ENCODE measurements at regions not wholly inside any gene's neighbourhood (a gene's known extent, or its start where the extent isn't known, plus 50 kb on each side); places are given as distances from the start of the nearest gene placed in this dataset.

DNA sequence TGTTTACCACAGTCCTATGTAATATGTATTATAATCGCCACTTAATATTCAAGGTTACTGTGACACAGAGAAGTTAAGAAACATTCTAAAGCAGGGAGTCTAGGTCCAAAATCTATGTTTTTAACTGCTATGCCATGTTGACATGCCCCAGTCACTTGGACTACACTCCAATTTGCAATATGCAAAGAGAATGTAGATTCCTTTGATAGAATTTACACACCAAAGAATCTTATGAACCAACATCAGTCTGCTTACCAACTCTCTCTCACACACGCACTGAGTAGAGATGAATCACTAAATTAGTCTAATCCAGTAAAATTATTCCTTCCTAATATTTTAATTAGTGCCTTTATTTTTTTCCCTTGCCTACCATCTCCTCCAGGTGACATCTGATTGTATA is 266.2 kb downstream of the OLFM3 start:
- TF ChIP-seq CTCF (conservative IDR thresholded peaks at IDR 0.05; ENCODE audit: low read depth, low read length) (no peak), EZH2 (IDR thresholded peaks at IDR 0.05; ENCODE audit: borderline replicate concordance, low read depth, low read length, poor library complexity, severe bottlenecking) (no peak)
